ENCODE measurements at regions not wholly inside any gene's neighbourhood (a gene's known extent, or its start where the extent isn't known, plus 50 kb on each side); places are given as distances from the start of the nearest gene placed in this dataset.

- no peak for DNase-seq
- H3K9me3 ChIP-seq = no peaks in the 10 kb centered on the region
- H3K4me1 ChIP-seq = no peaks in the 10 kb centered on the region
- H3K36me3 ChIP-seq (ENCODE audit: low read depth, missing control alignments) = no peaks in the 10 kb centered on the region
- WGBS, 2 donors = 86 to 87% methylated on average over 5 of the region's 5 CpGs
- no peak overlapping the region for H3K4me3 ChIP-seq
- no peak overlapping the region for H3K27ac ChIP-seq
- intact Hi-C loops (cut with DNase I; ENCODE audit: low total_unique reads) = no loop called here
- no peaks in the 10 kb centered on the region for H3K27me3 ChIP-seq
- no peak for TF ChIP-seq POLR2A (IDR thresholded peaks at IDR 0.05)
- TF ChIP-seq, protein P1, sequence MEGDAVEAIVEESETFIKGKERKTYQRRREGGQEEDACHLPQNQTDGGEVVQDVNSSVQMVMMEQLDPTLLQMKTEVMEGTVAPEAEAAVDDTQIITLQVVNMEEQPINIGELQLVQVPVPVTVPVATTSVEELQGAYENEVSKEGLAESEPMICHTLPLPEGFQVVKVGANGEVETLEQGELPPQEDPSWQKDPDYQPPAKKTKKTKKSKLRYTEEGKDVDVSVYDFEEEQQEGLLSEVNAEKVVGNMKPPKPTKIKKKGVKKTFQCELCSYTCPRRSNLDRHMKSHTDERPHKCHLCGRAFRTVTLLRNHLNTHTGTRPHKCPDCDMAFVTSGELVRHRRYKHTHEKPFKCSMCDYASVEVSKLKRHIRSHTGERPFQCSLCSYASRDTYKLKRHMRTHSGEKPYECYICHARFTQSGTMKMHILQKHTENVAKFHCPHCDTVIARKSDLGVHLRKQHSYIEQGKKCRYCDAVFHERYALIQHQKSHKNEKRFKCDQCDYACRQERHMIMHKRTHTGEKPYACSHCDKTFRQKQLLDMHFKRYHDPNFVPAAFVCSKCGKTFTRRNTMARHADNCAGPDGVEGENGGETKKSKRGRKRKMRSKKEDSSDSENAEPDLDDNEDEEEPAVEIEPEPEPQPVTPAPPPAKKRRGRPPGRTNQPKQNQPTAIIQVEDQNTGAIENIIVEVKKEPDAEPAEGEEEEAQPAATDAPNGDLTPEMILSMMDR (IDR thresholded peaks at IDR 0.05) = no peak
Observed at GRCh38 chr16:54847207-54847606, 83.5 kb upstream of the IRX5 start.

- DNase-seq = no peak
- Histone ChIP-seq H3K36me3 (ENCODE audit: low read depth, missing control alignments) (no peaks in the 10 kb centered on the region), H3K4me3 (no peak overlapping the region), H3K27me3 (no peaks in the 10 kb centered on the region), H3K4me1 (no peaks in the 10 kb centered on the region), H3K27ac (no peak overlapping the region), H3K9me3 (no peaks in the 10 kb centered on the region)
- intact Hi-C loops (cut with DNase I; ENCODE audit: low total_unique reads) = no loop called here
- TF ChIP-seq POLR2A (IDR thresholded peaks at IDR 0.05) = no peak
- TF ChIP-seq, protein P1 (IDR thresholded peaks at IDR 0.05) = no peak
- 58 to 72% methylated on average over 4 of the region's 4 CpGs for WGBS, 2 donors
Observed at GRCh38 chr16:54846766-54847165, 83.9 kb upstream of the IRX5 start.

DNA sequence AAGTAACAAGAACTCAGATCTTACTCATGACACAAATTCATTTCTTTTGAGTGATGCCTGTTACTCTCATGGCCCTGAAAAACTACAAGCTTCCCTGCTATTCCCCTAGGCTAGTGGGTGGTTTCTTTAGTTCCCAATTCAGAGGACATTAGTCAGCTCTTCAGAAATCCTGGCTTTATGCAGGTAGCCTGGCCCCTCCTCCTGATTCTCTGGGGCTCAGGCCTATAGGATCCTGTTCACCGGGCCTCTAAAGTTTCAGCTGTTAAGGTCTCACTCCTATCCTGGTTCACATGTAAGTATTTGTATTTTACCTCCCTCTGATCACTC, 87.3 kb upstream of the IRX5 start:
- no peak for TF ChIP-seq POLR2A (IDR thresholded peaks at IDR 0.05)
- TF ChIP-seq, protein P1 (IDR thresholded peaks at IDR 0.05) = no peak
- H3K9me3 ChIP-seq = no peaks in the 10 kb centered on the region
- H3K4me1 ChIP-seq = no peaks in the 10 kb centered on the region
- intact Hi-C loops (cut with DNase I; ENCODE audit: low total_unique reads) = no loop called here
- WGBS, 2 donors = 90% methylated on average over 1 of the region's 1 CpG
- no peaks in the 10 kb centered on the region for H3K27me3 ChIP-seq
- DNase-seq = no peak
- H3K27ac ChIP-seq = no peak overlapping the region
- no peak overlapping the region for H3K4me3 ChIP-seq
- no peaks in the 10 kb centered on the region for H3K36me3 ChIP-seq (ENCODE audit: low read depth, missing control alignments)

- Histone ChIP-seq H3K27ac (no peak overlapping the region), H3K9me3 (no peaks in the 10 kb centered on the region), H3K4me1 (no peaks in the 10 kb centered on the region), H3K27me3 (no peaks in the 10 kb centered on the region), H3K36me3 (ENCODE audit: low read depth, missing control alignments) (no peaks in the 10 kb centered on the region), H3K4me3 (no peak overlapping the region)
- WGBS, 2 donors = 90 to 98% methylated on average over 5 of the region's 5 CpGs
- TF ChIP-seq, protein P1 (IDR thresholded peaks at IDR 0.05) = no peak
- no peak for TF ChIP-seq POLR2A (IDR thresholded peaks at IDR 0.05)
- DNase-seq = no peak
- intact Hi-C loops (cut with DNase I; ENCODE audit: low total_unique reads) = no loop called here
Observed at GRCh38 chr16:54842743-54843423, 87.8 kb upstream of the IRX5 start.

DNA sequence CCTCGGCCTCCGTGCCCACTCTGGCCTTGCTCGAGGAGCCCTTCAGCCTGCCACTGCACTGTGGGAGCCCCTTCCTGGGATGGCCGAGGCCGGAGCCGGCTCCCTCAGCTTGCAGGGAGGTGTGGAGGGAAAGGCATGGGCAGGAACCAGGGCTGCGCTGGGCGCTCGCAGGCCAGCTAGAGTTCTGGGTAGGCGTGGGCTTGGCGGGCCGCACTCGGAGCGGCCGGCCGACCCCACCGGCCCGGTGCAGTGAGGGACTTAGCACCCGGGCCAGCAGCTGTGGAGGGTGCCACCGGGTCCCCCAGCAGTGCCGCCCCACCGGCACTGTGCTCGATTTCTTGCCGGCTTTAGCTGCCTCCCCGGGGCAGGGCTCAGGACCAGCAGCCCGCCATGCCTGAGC, 101.0 kb upstream of the IRX5 start:
- Histone ChIP-seq H3K4me1 (no peaks in the 10 kb centered on the region), H3K36me3 (ENCODE audit: low read depth, missing control alignments) (no peaks in the 10 kb centered on the region), H3K27ac (no peak overlapping the region), H3K9me3 (no peaks in the 10 kb centered on the region), H3K27me3 (no peaks in the 10 kb centered on the region), H3K4me3 (no peak overlapping the region)
- 90 to 94% methylated on average over 12 to 26 of the region's 26 CpGs for WGBS, 2 donors
- intact Hi-C loops (cut with DNase I; ENCODE audit: low total_unique reads) = no loop called here
- TF ChIP-seq, protein P1 (IDR thresholded peaks at IDR 0.05) = no peak
- TF ChIP-seq POLR2A (IDR thresholded peaks at IDR 0.05) = no peak
- no peak for DNase-seq
